ENCODE measurements at regions not wholly inside any gene's neighbourhood (a gene's known extent, or its start where the extent isn't known, plus 50 kb on each side); places are given as distances from the start of the nearest gene placed in this dataset.

DNA sequence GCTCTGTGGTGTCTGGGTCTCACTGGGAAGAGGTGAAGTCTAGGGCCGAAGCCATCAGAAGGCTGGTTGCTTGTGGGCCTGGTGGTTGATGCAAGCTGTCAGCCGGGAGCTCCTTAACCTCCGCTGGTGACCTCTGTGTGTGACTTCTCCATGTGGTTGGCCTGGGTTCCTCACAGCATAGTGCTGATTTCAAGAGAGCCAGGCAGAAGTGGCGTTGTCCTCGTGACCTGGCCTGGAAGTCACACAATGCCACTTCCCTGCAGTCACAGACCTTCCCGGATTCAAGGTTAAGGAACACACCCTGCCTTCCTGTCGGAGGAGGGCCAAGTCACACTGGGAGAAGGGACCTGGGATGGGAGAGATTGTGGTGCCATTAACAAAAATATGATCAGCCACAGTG lies 303.7 kb upstream of the HS6ST1 start:
- no peak for DNase-seq

DNA sequence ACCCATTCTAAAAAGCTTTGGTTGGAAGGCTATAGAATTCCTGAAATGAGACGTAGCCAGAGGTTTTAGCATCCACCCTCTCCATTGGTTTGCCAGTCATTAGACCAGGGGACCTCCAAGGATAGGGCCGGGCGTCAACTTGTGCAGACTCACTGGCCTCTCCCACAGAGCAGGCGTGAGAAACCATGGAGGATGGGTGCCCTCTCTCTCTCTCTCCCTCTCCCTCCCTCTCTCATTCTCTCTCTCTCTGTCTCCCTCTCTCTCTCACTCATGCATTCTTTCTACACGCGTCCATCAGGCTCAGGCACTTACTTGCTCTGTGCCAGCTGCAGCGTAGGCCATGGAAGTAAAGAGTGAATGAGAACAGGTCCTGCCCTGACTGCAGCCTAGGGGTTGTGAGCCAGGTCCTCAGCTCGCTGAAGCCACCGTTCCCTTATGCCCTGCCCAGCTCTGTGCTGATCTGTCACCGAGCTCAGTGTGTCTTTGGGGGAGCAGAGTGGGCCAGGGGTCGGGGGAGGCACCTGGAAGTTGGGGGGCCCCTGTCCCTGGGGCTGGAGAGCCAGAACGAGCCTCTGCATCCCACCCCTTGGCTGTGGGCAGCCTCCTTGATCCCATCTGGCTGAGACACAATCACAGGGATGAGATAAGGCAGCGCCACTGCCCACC lies 304.4 kb upstream of the HS6ST1 start:
- no peak for DNase-seq

DNA sequence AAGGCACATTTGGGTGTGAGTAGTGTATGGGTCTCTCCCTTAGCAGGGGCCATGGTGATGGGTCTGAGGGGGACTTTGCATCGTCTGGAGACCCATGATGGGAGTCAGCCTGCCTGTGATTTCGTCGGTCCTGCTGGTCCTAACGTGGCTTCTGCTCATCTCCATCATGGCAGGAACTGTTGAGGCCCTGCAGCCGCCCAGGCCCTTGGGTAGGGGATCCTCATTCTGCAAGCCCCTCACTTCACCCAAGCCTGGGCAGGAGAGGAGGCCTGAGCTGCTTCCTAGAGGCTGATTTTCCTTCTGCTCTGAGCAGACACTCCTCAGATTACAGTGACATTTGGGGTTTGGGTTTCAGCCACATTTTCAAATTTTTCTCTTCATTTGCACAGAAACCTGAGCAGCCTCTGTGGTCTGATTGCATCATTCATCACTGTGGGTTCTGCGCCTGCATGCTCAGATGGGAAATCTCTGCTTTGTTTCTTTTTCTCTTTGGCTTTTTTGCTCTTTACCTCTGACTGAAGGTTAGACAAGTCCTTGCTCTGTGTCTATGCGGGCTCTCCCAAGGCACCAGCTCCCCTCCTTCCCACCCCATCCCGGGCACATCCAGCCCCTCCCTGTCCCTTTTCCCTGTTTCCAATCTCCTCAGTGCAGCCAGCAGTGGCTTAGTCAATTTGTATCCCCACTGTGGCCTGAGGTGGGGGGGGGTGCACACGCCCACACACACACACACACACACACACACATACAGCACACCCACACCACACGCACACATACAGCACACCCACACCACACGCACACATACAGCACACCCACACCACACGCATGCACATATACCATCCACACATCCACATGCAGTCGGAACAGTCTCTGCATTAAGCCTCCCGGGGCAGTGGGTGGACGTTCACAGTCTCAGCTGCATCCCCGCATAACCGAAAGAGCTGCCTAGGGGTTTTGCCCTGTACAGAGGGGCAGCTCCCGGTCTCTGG lies 305.4 kb upstream of the HS6ST1 start:
- DNase-seq: no peak

DNA sequence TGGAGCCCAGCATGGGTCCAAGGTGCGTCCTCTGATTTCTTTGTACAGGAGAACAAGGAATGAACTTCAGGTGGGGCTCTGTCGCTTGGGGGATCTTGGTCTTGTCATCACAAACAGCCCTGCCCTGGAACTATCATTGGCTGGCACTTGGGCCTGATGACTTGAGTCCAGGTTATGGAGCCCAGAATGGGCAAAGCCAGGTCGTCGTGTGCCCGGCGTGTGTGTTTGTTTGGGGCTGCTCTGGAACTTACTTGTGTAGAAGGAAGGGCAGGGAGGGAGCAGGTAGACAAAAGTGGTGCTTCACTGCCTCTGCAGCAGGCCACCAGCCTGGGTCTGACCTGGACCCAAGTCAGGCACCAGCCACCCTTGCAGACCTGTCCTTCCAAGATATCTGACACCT lies 306.3 kb upstream of the HS6ST1 start:
- no peak for DNase-seq

DNA sequence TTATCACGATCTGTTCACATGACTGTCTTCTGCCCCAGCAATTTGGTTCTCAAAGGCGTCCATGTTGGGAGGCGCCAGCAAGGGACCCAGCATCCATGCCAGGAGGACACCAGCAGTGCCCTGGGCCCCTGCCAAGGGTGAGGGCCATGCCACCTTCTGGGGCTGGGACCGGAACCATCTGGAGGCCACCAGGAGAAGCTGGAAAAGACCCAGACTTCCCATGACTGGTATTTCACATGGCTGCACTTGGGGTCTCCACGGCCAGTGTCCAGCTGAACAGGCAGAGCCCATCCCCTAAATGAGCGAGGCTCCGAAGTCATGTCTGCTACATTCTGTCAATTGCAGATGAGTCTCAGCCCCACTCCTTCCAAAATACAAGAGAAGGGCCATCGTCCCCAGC lies 306.8 kb upstream of the HS6ST1 start:
- no peak for DNase-seq

DNA sequence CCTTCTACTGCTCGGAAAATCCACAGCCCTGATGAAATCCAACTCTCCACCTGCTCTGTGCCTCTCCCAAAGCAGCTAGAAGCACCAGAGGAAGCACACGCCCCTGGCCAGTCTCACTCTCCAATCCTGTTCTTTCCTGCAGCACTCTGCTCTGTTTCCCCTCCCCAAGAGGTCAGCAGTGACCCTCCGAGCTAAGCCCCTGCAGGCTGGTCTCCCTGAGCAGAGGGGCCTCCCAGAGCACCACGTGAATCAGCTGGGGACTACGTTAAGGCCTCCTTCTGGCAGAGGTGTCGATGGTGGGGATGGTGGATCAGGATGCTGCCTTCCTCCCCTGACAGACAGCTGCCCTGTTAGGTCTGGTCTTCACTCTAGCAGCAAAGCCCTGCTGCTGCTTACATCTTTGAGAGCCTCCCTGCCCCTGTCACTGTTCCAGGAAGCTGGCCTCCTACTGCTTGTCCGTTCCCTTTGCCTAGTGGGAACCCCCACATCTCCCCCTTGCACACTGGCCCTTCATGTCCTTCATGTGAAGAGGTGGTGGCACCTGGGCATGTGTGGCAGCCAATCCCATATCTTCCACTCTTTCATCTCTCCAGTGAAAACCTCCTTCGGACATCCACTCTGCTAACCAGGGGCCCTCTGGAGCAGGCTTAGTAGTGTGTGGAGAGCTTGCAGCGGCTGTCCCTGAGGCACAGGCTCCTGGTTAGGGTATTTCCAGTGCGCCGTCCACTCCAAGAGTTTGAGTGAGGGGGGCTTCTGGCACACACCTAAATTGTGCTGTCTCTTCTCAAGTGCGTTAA lies 307.5 kb upstream of the HS6ST1 start:
- DNase-seq: no peak

DNA sequence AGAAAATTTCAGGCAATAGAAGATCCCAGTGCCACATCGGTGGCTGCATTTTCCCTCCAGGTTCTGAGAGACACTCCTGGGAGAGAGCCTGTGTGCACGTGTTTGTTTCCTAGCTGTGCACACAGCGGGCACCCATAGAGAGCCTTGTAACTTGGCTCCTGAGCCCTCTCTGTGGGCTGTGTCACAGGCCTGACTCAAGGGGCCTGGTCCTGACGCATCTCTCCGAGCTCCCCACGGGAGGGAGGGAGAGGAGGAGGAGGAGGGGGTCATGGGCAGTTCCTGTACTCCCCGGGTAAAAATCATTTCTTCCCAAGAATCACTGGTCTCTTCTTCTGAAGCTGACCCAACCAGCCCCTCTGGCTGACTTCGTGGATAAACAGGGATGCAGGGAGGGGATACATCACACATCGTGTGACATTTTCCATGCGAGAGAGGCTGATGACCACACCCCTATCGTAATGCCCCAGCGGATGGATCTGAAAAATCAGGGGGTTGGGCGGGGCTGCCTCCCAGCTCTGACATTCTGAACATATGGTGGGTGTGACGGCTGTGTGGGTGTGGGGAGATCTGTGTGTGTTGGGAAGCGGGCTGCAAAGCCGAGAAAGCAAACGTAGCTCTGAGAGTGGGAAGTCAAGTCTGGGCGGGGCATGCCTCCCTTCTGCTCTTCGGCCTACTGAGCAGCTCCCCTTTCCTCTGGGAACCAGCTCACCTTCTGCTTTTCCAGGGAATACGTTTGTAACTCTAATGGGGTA lies 308.3 kb upstream of the HS6ST1 start:
- no peak for DNase-seq

DNA sequence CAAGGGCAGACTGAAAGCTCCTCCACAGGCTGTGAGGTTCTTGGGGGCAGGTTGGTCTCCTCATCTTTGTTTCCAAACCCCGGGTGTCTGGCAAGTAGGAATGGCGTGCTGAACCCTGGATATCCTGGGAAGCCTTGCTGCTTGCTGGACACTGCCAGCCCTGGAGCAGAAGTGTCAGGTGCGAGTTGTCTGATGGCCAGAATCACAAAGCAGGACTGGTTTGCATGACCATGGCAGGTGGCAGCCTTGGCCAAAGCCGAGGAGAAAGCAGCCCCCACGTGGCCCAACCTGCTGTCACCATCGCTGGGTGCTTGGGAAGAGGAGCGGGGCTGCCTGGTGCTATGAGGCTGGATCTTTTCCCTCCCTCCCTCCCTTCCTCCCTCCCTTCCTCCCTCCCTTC lies 309.5 kb upstream of the HS6ST1 start:
- DNase-seq: no peak

DNA sequence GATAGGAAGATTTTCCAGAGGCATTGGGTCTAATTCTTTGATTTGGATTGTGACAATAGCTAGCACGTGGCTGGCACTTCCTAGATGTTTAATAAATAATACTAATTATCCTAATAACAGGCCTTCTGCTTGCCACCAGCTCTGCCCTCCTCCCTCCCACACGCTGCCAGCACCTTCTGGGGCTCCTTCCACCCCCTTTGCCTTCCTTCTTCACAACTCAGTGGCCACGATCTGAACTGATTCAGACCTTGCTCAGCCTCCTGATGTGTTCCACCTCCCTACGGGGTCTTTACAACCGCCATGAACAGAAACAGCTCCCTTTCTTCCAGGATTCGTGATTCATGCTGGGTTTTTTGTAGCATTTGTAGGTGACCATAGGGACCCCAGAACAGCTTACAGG lies 310.3 kb upstream of the HS6ST1 start:
- no peak for DNase-seq

DNA sequence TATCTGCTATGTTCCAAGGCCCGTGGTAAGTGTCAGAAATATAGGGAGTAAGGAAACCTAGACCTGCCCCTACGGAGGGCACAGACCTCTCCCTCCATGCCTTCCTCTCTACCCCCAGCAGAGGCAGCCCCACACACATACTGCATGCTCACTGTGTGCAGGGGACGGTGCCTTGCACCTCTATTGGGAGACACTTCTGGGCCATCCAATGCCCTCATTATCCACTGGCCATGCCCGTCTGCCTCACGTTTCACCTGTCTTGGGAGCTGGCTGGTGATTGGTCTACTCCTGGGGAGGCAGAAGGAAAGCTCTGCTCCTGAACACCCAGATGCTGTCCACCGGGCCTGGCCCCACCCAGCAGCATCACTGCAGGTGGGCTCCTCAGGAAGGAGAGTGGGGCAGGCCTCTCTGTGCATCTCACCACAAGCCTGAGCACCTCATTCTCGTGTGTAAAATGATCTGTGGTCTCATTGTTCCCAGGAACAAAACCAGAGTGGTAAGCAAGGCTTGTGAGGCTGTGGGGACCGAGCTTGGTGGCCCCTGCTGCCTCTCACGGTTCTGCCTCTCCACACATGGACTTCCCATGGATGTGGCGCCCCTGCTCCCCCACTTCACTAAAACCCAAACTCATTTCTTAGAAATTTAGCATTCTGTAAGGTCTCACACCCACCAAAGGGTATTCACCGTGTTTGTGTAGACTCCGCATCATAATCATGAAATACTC lies 312.5 kb upstream of the HS6ST1 start:
- no peak for DNase-seq

DNA sequence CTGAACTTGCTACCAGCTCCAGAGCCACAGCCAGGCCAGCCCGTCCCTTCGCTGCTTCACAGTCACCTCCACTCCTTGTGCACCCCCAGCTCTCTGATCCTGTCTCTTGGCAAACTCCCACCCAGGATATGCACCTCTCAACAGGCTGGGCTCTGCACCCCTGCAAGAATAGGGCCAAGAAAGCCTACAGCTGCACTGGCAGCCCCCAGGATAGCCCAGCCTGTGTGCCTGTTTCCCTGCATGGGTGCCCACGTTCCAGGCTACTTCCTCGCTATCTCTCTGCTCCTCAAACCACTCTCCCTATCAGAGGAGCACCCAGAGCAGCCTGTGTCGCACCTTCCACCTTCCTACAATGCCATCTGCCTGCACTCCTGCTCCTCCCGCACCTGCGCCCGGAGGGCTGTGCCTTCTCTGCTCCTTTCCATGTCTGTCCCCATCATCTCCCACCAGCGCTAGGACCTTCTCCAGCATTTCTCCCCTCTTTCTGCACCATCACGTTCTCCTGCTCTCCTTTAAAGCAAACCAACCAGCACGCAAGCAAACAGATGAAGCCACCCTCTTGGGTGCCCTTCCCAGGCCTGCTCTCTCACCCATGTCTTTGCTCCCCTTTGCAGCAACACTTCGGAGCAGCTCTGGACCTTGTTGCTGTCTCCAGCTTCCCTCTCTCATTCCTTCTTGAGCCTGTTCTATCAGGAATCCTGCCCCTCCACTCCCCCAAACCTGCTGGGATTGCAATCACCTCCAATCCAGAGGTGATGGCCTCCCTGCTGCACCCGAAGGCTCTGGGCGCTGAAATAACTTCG lies 313.2 kb upstream of the HS6ST1 start:
- DNase-seq: no peak

DNA sequence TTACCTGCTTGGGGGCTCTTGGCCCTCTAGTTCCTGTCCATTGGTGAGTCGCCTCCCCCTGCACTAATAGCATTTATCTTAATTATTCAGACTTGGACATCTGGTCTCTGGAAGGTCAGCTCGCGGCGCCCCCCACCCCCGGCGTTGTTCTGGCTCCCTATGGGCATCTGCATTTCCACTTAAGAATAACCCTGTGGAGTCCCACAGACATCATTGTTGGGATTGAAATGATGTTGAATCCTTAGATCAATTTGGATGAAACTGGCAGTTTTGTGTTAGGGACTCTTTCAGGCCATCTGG lies 313.8 kb upstream of the HS6ST1 start:
- no peak for DNase-seq

DNA sequence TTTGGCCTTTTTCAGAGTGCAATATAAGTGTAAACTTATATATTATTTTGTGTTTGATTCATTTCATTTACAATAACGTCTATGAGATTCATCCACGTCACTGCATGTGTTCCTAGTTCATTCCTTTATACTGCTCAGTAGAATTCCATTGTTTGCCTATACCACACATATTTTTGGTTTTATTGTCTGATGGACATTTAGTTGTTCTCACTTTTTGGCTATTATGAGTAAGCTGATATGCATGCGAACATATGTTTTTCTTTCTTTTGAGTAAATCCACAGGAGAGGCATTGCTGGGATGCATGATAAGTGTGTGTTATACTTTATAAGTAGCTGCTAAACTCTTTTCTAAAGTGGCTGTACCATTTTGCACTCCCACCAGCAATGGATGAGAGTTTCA lies 314.8 kb upstream of the HS6ST1 start:
- no peak for DNase-seq

DNA sequence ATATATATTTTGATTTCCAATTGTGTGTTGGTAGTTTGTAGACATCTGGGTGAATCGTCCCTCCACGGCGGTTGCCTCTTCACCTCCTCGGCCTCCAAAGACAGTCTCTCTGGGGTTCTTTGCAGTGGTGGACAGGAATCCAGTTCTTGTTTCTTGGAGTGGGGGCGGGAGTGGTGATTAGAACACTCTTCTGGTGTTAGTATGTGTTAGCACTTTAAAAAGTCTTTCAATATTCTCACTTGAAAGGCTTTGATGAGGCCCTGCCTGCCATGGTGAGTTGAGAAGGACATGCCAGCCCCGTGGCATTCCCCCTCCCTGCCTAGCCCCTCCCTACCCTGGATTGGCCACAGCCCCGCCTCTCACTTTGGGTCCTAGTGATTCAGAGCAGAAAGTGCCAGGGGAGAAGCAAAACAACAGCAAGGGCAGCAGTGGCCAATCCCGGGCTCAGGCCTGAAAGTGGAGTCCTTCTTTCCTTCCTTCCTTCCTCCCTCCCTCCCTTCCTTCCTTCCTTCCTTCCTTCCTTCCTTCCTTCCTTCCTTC lies 316.8 kb upstream of the HS6ST1 start:
- DNase-seq: no peak

DNA sequence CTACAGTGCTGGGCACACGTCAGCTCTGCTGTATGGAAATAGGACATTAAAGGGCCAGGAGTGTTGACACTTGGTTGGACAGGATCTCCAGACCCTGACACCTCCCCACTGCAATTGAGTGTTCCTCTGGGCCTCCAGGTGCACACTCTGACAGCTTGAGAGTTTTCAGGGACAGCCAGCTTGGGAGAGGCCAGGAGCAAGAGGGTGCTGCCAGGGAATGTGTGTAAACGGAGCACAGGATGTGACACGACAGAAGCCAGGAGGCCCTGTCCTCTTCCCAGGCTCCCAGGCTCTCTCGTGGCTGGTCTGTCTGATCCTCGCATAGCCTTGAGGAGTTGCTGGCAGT lies 318.1 kb upstream of the HS6ST1 start:
- no peak for DNase-seq

DNA sequence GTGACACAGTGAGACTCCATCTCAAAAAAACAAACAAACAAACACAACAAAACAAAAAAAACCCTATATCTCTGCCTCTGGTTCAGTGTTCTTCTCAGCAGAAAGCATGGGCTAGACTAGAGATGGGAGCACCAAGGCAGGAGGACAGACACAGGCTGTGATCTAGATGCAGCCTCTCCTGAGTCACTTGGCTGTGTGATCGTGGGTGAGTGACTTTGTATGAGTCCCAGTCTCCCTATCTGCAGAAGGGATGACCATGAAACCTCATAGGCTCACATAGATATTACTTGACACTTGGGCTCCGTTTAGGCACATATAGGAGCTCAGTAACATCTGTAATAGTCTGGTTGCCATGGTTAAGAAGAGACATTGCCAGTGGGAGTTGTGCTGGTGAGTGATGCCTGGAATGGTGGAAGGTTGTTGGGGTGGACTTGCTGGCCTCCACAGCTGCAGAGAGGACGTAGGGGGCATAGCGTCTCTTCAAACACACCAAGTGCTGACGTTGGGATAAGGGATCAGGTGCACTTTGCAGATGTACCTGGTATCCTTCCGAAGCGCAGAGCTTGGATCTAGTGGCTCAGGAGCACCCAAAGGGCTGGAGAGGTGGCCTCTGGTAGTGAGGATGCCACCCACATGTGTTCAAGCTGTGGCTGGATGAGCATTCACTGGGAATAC lies 318.9 kb upstream of the HS6ST1 start:
- no peak for DNase-seq

DNA sequence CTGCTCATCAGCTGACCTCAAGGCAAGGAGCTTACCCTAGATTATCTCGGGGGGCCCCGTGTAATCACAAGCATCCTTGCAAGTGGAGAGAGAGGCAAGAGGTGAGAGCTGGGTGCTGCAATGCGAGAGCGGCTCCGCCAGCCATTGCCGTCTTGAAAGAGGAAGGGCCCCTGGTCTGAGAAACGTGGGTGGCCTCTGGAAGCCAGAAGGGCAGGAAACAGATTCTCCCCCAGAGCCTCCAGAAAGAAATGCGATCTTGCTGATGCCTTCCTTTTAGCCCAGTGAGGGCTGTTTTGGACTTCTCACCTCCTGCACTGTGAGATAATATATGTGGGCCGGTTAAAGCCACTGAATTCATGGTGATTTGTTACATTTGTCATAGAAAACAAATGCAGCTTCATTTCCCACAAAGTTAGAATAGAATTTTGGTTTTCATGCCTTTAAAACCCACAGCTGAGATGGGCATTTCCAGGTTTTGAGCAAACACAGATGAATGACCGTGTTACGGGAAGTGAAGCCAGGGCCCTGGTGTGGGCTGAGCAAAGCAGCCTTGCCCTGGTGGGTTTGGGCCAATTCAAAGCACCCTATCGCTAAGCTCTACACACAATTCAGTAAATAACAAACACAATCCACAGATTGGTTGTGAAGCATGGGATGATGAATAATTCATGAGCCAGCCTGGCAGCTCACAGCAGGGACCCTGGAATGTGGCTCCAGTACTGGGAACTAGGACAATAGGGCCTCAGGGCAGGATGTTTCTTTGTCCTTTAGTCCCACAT lies 319.9 kb upstream of the HS6ST1 start:
- DNase-seq: no peak

DNA sequence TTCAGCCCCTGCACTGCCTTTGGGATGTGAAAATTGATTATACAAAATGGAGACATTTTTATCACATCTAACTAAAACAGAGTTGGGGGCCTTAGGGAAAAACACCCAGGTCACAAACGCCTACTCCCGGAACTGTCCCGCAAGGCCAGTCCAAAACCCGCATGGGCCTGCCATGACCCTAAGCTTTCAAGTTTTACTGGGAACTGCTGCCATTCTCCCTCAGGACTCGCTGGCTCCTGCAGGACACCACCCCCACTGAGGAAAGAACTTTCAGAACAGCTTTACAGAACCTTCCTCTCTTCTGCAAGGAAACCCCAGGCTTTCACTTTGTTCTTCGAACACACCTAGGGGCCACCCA lies 320.4 kb upstream of the HS6ST1 start:
- no peak for DNase-seq

DNA sequence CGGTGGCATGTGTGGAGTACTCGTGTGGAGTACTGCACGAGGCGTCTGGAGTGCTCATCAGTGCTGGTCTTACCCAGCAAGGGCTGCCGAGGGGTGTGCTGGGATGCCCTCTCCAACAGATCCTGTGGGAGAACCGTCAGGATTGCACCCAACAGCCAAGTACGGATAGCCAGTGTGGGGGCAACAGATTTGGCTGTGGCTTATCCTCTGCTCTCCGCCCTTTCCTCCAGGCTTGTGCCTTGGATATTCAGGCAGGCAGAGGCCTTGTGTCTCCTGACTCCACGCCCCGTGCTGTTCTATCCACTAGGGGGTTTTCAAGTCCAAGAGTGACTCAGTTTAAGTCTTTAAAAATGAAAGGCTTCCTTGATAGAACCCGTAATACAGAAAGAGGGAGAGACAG lies 321.0 kb upstream of the HS6ST1 start:
- DNase-seq: no peak

Data from CD4-positive, alpha-beta T cell treated with Interleukin-17A for 4 hours (primary cell).